Muscle of back (tissue), 3 donors: ENCODE measurements at regions not wholly inside any gene's neighbourhood (a gene's known extent, or its start where the extent isn't known, plus 50 kb on each side); places are given as distances from the start of the nearest gene placed in this dataset.
"Not testable (repeated sequence)": the region's sequence is repeated elsewhere in the genome, so short reads cannot be mapped to it uniquely, and the experiment has no call there.

Source experiments
- DNase-seq, 3 donors: peaks; one replicate each; pipeline versions ENCODE4 v3.0.0 to v3.0.0-alpha.2; 2013

DNA sequence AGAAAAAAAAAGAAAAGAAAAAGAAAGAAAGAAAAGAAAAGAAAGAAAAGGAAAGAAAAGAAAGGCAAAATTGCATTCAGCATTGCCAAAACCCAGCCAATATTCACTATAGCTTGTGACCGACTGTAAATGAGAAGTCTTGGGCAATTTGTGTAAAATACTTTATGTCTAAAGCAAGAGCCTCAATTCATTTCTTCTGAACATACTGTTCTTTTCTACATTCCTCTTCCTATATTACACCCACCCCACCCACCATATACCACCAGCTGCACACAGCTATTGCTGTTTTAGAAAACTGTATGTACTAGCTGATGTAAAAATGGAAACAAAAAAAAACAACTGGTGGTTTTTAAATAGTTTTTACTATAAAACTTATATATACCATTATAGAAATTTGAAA lies 156.9 kb upstream of the TTC29 start:
- DNase-seq = no peak

DNA sequence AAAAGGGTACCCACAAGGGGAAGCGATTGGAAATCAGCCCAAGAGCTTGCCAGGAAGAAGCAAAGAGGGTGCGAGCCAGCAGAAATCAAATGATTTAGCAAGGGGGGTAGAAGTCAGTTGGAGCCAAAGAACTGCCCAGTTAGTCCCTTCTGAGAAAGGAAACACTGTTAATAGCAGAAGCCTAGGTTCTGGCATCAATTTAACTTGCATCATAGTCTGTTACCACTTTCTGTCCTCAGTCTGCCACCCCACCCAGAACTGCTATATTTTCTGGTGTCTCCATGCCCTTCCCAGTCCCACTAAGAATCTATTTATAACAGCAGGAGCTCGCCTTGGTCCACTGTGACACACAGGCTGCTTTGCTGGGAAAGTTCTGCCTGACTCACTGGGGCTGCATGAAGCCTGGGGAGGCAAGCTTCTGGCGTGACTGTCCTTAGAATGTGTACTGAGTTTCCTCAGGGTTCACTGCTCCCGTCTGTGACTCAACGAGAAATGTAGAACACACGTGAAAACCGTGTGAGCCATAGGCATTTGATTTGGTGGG lies 157.8 kb upstream of the TTC29 start:
- peak in 2 of 3 donors; percentile 39 to 86 for DNase-seq

DNA sequence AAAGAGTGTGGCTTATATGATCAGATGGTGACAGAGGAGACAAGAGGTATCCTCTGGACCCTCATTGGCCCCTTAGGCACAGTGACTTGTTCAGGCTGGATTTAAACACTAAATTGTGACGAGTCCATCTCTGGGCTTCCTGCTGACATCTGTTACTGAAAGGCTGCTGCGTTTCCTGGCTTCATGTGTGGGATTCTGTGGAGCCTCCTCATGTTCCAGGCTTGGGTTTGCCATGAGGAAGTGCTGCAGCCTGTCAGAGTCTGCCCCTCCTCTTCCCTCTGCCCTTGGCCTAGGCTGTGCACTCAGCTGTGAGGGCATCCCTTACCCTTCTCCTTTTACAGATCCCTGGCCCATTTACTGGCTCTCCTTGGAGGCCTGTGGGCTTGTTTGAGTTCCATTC lies 159.1 kb upstream of the TTC29 start:
- no peak for DNase-seq

DNA sequence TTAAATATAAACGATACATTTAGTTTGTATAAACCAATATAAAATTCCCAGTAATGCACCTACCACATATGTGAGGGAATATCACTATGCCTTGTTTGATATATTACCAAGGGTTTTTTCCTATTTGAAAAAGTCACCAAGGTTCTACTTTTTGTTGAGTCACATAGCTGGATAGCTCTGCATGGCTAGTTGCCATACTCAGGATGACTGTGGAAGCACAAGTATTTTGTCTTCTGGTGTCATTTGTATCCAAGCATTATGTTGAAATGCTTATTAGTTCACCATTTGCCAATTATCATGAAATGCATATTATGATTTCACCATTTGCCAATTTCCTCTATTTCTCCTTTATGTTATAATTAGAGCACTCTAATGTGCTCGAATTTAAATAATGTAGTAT lies 162.7 kb upstream of the TTC29 start:
- DNase-seq = no peak

DNA sequence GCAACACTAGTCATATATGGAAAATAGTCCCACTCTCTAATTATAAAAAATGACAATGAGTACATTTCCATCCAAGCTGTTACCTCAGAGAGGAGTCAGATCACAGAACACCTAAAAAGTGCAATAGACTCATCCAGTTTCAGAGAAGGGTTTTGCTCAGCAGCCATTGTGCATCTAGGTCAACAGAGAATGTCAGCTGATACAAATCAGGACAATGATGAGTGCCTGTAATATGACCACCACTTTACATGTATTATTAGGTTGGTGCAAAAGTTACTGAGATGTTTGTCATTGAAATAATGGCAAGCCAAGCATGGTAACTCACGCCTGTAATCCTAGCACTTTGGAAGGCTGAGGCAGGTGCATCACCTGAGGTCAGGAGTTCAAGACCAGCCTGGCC lies 164.1 kb upstream of the TTC29 start:
- DNase-seq = no peak

DNA sequence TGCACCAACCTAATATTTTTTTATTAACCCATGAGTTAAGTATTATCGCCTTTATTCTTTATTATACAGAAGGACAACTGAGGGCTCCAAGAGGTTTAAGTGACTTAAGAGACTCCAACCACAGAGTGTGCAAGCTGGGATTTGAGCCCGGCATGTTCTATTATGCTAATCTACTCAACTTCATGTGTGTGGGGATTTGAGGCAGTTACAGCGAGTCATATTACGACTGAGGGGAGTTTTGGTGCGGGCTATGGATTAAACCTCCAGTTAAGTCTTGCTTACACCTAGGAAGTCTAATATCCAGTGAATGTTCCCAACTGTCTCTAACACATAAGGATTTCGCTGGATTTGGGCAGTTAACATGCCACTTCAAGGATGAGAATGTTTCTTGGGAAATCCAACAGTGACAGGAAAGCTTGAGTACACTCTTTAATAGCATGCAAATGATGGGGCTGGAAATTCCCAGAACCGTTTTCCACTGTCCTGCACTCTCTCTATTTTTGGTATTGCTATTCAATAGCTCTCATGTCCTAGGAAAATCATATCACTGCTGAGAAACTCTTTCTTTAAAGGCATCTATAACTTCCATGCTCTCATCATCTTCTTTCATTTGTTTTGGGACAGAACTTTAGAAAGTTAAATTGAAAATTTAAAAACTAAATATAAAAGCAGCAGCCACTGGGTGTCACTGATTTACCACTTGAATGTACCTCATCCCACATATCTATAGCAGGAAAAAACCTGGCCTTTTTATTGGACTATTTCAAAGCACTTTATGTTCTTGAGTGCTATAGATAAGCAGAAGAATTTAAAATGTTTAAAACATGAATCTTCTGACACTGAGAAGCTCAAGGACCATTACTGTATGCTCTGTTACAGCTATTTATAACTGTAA lies 165.1 kb upstream of the TTC29 start:
- DNase-seq = peak in 1 of 3 donors; percentile 47

DNA sequence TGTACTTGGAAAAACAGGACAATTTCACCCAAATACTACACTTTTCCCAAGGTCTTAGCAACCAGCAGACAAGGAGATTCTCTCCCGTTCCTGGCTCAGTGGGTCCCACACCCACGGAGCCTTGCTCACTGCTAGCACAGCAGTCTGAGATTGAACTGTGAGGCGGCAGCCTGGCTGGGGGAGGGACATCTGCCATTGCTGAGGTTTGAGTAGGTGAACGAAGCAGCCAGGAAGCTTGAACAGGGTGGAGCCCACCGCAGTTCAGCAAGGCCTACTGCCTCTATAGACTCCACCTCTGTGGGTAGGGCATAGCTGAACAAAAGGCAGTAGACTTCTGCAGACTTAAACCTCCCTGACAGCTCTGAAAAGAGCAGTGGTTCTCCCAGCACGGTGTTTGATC lies 166.5 kb upstream of the TTC29 start:
- DNase-seq = not testable (repeated sequence)

DNA sequence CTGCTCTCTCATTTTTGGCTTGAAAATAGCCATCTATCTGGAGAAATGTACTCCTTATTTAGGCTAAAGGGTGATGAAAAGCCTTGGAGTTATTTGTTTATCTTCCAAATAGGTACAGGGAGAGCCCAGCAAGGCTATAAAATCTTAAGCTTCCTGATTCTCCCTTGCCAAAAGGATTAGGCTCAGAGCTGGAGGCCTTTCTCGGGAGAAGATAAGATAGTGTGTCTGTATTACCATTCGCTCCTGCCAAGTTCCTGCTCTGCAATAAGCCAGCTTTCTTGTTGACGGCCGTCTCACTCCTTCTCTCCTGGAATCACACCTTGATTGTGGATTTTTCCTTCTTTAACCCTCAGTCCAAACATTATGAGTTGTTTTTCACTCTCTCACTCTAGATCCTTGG lies 171.8 kb upstream of the TTC29 start:
- peak in 1 of 3 donors; percentile 59 for DNase-seq

DNA sequence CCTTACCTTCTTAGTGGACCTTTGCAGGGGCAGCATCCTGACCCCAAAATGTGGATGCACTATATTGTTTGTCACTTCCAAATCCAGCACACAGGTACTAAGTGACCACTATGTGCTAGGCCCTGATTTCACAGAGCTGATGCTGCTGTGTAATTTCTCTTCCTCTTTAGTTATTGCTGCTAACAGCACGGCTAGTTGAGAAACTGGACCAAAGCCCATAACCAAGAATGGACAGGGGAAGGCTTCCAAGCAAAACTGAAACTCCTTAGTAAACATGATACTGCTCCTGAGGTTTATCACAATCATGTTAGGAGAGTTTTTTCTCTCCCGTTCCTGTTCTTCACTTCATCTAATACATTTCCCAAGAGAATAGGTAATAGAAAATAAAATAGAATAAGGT lies 172.9 kb upstream of the TTC29 start:
- DNase-seq = peak in 2 of 3 donors; percentile 63 to 84

DNA sequence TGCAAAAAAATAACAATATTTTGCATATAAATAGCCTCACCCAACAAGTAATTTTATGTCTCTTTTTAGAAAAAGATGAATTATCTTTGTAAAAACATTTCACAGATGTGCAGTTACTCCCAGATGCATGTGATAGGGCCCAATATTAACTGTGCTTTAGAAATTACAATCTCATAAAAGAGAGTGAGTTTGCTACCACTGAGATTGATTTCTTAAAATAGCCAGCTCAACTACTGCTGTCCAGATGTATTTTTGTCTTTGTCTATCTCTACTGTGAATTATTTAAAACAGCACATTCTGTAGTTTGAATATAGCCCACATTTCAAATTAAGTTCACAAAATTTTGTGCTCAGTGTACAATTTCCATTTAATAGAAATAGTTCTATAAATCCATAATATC lies 177.0 kb upstream of the TTC29 start:
- no peak for DNase-seq

DNA sequence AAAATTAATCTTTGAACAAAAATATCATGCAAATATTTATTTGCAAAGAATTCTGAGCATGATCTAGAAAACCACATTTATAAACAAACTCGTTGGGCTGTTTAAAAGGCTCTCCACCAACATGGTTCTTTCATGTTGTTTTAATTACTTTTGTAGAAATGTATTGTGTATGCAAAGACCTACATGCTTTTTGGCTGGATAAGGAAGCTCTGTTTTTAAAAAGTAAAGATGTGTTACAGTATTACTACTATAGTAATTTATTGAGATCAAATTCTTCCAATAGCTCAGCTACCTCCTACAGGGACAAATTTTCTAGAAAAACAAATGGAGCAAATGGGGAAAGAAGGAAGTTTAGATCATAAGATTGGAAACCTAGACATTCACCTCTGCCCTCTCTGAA lies 177.5 kb upstream of the TTC29 start:
- no peak for DNase-seq

DNA sequence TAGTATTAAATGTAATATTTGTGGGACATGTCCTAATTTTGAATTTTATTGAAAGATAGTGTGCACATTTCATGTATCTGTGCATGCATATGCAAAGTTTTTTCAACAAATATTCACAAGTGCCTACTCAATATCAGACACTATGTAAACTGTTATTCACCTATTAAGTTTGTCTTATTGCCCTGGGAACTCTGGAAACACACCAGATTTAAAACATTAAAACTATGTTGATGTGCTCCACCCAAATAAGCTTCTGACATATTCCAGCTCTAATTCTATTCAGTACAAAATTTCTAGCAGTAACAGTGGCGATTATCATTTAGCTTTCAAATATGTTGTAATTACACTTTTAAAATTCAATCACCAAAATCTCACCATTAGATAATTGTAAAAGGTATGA lies 183.1 kb upstream of the TTC29 start:
- DNase-seq = no peak

DNA sequence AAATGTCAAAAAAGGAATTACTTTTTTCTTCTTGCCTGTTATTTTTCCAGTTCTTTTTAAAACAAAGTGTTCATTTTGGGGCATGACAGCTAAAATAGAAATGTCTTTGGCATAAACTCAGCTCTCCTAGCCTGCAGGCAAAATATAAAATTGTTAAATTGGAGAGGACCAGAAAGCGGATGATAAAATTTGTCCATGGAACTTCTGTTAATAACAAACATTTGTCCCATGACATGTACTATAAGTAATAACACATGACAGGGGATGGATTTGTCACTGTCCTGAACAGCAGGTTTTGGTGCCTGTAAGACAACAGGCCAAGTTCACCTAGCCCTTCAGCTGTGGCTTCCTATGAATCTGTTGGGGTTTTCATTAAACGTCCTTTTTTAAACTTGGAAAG lies 184.0 kb upstream of the TTC29 start:
- DNase-seq = no peak

DNA sequence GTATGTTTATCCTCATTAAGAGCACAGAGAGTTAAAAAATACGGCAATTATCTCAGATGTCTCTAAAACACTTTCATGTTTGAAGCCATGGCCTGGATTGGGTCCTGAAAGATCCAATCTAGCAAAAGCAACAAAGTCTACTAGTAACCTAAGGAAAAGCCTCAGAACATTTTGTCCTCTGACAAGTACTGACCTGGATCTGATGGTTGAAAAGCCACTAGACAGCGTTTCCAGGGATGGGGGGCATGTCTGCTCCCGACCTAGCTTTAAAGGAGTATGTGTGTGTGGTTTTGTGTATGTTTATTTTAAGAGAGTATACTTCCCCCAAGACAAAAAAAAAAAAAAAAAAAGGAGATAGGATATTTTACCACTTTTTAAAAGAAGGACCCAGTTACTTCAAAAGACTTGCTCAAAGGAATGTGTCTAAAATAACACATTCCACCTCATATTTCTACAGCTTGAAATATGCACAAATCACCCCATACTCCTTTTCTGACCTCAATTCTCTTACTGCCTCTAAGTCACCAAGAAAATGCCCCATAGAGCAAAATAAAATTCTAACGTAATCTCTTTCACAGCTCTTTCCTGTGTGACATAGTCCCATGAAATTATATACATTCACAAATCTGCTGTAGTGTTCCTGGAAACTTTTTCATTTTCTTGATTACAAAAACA lies 189.0 kb upstream of the TTC29 start:
- DNase-seq = no peak

DNA sequence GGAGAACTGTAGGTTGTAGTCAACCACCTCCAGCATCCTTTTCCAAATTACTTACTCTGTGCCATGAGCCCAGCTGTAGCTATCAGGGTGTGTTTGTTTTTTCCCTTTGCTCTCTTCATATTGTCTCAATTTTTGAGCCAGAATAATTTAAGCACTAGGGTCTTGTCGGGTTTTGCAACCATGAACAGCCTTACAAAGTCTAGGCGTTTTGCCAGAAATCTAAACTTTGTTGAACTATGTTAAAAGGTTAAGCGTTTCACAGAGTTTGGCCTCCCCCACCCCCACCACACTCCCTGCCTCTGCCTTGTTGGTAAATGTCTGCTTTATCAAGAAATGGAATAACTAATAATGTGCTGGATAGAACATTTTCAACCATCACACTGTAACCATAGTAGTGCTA lies 190.6 kb upstream of the TTC29 start:
- DNase-seq = peak in 2 of 3 donors; percentile 49 to 78

DNA sequence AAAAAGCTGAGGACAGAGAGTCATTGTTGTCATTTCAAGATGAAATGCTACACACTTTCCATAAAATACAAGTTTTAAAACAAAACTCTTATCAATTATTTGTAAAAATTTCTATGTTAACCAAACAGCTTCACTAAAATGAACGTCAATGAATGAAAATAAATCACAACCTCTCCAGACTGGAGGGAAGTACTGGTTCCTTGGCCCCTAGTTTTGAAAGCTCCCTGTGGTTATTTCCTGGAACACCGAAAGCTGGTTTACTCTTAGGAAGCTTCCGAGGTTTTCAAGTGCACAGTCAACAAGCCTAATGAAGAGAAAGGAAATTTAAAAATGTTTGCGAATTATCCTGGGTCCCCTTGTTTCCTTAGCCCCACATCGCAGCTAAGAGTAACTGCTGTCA lies 191.1 kb upstream of the TTC29 start:
- DNase-seq = no peak

DNA sequence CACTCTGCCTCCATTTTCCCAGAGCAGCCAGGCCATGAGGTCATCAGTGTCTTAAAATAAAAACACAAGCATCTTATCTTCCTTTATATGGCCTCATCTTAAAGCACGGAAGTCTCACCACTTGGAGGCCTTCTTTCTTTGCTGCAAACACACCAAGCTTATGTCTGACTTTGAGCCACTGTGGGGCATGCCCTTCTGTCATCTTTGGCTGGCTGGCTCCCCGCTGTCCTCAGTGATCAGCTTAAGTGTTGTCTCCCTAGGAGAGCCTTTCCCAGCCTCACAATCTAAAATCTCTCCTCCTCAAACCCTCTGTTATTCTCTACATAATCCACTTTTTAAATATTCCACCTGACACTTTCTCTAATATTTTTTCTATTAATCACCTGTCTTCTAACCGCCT lies 191.6 kb upstream of the TTC29 start:
- no peak for DNase-seq

DNA sequence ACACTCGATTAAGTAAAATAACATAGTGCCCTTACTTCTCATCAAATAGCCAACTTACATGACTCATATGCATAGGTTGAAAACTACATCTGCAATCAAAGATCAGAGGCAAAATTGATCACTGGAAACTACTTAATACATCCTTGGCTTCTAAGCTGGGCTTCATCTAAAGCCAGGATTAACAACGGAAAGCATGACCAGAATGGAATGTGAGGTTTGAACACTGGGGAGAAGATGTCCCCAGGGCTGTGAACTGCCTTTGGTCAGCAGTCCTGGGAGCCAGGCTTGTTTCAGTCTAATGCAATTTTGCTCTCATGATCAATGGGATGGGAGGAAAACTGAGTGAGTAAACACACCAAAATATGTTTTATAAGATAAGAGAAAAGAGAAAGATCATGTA lies 192.5 kb upstream of the TTC29 start:
- DNase-seq = no peak

DNA sequence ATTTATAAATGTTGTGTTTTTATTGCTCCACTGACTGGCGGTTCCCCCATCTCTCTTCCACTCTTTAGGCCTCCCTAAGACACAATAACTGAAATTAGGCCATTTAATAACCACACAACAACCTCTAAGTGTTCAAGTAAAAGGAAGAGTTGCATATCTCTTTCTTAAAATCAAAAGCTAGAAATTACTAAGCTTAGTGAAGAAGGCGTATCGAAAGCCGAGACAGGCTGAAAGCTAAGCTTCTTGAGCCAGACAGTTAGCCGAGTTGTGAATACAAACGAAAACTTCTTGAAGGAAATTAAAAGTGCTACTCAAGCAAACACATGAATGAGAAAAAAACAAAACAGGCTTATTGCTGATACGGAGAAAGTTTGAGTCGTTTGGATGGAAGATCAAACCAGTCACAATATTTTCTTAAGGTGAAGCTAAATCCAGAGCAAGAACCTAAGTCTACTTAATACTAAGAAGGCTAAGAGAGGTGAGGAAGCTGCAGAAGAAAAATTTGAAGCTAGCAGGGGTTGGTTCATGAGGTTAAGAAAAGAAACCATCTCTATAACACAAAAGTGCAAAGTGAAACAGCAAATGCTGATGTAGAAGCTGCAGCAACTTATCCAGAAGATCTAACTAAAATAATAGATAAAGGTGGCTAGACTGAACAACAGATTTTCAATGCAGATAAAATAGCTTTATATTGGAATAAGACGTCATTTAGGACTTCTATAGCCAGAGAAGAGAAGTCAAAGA lies 194.0 kb upstream of the TTC29 start:
- no peak for DNase-seq

DNA sequence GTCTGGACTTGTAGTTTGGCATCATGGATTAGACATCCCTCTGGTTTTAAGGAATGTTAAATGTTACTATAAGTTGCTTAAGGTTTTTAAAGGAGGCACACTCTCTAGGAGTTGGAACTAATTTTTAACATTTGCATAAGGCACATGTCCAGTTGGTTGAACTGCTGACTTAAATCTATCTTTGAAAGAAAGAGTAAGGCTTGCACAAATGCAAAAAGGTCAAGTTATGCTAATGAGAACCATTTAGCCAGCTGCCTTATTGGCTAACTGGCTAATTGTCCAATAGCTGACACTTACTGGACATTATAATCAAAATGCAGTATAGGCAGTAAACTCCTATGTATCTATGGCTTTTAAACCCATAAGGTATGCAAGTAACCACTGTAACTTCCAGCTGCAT lies 206.1 kb upstream of the TTC29 start:
- DNase-seq = no peak

DNA sequence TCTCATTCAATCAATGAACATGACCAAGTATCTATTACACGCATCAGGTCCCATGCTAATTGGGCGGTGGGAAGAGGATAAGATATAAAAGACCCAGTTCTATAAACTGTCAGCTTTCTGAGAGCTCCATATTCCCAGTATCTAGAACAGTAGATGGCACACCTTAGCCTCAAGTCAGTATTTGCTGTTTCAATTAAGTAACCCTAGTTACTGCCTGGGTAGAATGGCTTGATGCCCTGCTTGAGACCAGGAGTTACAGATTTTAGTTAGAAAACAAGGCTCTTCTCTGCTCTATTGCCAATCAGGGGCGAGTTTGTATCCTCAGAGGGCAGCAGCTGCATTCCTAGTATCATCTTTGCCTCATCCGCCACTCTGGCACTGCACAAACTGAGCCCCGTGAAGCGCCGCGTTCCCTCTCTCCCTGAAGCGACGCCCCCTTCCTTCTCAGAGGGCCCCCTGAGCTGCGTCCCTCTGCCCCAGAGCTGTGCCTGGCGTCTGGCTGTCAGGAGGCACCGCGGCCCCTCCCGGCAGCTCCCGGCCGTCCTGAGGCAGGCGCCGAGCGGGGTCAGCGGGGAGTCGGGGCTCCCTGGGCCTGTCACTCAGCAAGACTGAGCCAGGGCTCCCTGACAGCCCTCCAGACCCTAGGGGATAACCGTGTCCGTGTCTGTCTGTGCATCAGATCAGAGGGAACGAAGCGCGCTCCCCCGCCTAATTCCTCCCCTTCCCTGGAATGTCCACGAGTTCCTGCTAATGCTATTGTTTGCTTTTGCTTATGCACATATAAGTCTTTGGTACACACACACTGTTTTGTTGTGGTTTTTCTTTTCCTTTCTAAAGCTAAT lies 212.4 kb upstream of the TTC29 start:
- peak in 2 of 3 donors; percentile 37 to 84 for DNase-seq
